T-helper 17 cell (primary cell): ENCODE measurements at regions not wholly inside any gene's neighbourhood (a gene's known extent, or its start where the extent isn't known, plus 50 kb on each side); places are given as distances from the start of the nearest gene placed in this dataset.
"Not testable (repeated sequence)": the region's sequence is repeated elsewhere in the genome, so short reads cannot be mapped to it uniquely, and the experiment has no call there.

ENCODE experiments used
- ATAC-seq: fragments of 150-1000 bp; cut with Tn5 transposase; 2 replicates; pipeline ENCODE4 v1.10.0; 2021; ENCODE audit warnings: mild to moderate bottlenecking, moderate library complexity
- DNase-seq, 3 donors: peaks; one replicate each; pipeline versions ENCODE4 v3.0.0 to v3.0.0-alpha.2; 2020 to 2021
- H3K9me3 ChIP-seq: one replicate; pipeline ENCODE4 v1.7.0; 2013; ENCODE audit warnings: low read length, mild to moderate bottlenecking; ENCODE audit not compliant: control insufficient read depth, poor library complexity, severe bottlenecking
- H3K27ac Mint-ChIP-seq: one replicate; pipeline ENCODE4 v1.8.0; 2022; ENCODE audit warnings: mild to moderate bottlenecking, moderate library complexity, mixed read lengths
- H3K27me3 Mint-ChIP-seq: one replicate; pipeline ENCODE4 v1.8.0; 2022; ENCODE audit warnings: mixed read lengths
- H3K36me3 Mint-ChIP-seq: one replicate; pipeline ENCODE4 v1.8.0; 2022; ENCODE audit warnings: low read depth, mixed read lengths
- H3K4me1 Mint-ChIP-seq: one replicate; pipeline ENCODE4 v1.8.0; 2022; ENCODE audit warnings: mild to moderate bottlenecking, mixed read lengths
- H3K4me3 Mint-ChIP-seq: one replicate; pipeline ENCODE4 v1.8.0; 2022; ENCODE audit warnings: mild to moderate bottlenecking, moderate library complexity, mixed read lengths

DNA sequence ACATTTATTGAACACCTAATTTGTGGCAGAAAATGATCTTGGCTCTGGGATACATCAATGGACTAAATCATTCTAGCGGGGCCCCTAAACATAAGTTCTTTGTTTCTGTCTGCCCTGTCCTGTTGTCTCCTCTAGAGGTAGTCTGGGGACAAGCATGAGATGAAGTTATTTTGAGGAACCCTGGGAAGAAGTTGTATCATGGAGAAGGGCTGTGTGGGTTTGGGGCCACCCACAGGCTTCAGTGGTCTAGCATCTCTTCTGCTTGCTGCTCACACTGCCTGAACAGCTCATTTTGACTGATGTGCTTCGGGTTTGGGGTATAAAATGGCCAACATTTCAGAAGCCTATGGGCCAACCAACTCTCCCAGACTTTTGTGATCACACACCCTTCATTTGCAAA lies 50.3 kb upstream of the OSBPL11 start:
- Mint-ChIP-seq H3K4me1 (peaks cover 3% of the 10 kb centered on the region), H3K27me3 (peaks cover under 1% of the 10 kb centered on the region), H3K4me3 (no peak overlapping the region), H3K27ac (no peak overlapping the region), H3K36me3 (no peaks in the 10 kb centered on the region)
- DNase-seq (no peak), ATAC-seq (no peak)
- no peaks in the 10 kb centered on the region for H3K9me3 ChIP-seq

DNA sequence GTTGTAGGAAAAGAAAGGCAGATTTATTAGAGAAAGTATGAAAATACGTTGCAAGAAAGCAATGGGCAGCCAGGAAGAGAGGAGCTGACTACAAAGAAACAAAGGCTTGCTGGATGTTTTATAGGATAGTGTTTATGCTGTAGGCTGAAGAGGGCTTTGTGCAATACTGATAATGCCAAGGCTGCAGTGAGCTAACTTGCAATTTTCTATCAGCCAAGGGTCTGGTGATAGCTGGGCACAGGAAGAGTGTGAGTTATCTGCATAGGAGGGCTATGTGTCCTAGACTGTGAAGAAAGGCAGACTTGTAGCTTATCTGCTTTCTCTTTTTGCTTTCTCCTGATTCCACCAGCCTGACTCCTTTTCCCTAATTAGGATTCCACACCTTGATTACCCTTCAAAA lies 51.3 kb upstream of the OSBPL11 start:
- Mint-ChIP-seq H3K4me1 (peaks cover 3% of the 10 kb centered on the region), H3K4me3 (no peak overlapping the region), H3K27ac (no peak overlapping the region), H3K27me3 (peaks cover 7% of the 10 kb centered on the region), H3K36me3 (no peaks in the 10 kb centered on the region)
- ATAC-seq (no peak), DNase-seq (no peak)
- H3K9me3 ChIP-seq, result no peaks in the 10 kb centered on the region

DNA sequence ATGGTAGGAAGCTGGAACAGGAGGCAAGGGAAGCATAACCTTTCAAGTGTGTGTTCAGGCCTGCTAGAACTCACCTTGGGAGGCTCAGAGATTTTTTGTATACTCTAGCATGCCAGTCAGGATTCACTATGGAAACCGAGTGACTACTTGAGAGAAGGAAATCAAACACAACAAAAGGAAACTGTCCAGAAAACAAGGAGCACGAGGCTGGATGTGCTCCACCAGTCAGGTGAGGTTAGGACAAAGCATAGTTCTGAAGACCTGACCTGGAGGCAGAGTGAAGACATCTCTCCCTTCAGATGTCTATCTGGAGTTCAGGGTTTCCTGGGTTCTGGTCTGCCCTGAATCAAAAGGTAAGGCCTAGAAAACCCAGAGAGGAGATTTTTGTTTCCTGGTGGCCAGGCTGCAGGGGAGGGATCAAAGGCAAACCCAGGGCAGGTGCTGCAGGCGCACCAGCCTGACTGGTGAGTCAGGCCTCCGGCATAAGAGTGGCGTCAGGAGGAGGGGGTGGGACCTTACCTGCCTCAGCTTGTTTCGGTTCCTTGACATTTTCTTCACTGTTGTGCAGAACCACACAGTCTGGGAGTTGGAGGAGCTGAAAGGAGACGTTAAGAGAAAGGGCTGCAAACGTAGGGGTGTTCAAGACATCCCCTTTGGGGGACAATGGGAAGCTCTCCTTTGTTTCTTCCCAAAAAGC lies 52.2 kb upstream of the OSBPL11 start:
- peak overlapping the region; percentile 43 for H3K27ac Mint-ChIP-seq
- no peaks in the 10 kb centered on the region for H3K36me3 Mint-ChIP-seq
- DNase-seq (no peak), ATAC-seq (no peak)
- H3K9me3 ChIP-seq, result no peaks in the 10 kb centered on the region
- H3K4me3 Mint-ChIP-seq, result no peak overlapping the region
- peaks cover 7% of the 10 kb centered on the region for H3K27me3 Mint-ChIP-seq
- H3K4me1 Mint-ChIP-seq, result no peaks in the 10 kb centered on the region

DNA sequence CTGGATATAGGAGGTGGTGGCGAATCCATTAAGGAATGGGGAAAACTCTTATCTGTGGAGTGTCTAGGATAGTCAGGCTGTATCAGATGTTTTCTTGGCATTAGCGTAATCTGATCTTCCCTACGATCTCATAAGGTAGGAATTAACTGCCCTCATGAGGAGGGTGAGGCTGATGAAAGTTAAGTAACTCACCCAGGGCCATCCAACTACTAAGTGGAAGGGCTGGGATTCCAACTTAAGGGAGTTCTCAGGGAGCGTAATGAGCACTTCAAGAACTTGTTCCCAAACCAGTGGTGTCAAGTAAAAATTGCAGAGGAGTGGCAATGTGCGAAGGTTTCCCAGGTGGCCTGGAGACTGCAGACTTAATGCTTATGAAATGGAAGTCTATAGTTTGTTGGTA lies 55.9 kb upstream of the OSBPL11 start:
- Mint-ChIP-seq H3K27ac (no peak overlapping the region), H3K27me3 (peaks cover 7% of the 10 kb centered on the region), H3K36me3 (no peaks in the 10 kb centered on the region), H3K4me3 (no peak overlapping the region), H3K4me1 (no peaks in the 10 kb centered on the region)
- DNase-seq, result no peak
- no peaks in the 10 kb centered on the region for H3K9me3 ChIP-seq
- ATAC-seq, result no peak

DNA sequence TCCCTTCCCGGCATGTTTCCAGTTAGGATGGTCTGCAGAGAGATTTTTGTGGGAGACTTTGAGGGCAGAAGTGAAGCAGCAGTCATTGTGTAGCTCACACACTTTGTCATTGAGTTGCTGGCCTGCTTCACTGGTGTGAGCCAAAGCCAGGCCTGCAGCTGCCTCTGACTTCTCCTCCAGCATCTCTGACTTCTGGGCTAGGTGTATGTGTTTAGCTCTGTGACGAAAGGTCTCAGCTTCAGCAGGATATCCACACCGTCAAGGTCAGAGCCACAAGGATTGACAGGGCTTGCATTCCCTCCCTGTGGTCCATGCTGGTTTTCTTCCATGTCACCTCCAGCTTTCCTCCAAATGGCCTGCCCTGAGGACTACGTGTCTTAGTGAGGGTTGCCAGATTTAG lies 57.1 kb upstream of the OSBPL11 start:
- H3K4me1 Mint-ChIP-seq, result no peaks in the 10 kb centered on the region

DNA sequence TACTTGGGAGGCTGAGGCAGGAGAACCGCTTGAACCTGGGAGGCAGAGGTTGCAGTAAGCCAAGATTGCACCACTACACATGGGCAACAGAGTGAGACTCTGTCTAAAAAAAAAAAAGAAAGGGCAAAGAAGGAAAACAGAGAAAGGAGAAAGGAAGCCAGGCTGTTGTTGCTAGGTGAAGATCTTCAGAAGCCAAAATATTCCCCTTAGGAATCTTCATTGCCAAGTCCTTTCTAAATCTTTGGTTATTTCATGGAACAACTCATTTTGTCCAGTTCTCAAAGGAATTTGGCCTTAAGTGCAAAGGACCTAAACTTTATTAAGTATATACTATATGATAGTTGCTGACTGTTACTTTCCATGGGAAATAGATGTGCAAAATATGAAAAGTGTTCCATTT lies 59.2 kb upstream of the OSBPL11 start:
- peaks cover 7% of the 10 kb centered on the region for H3K27me3 Mint-ChIP-seq
- H3K4me3 Mint-ChIP-seq, result no peak overlapping the region
- no peaks in the 10 kb centered on the region for H3K9me3 ChIP-seq
- H3K4me1 Mint-ChIP-seq, result no peaks in the 10 kb centered on the region
- no peak for ATAC-seq
- no peaks in the 10 kb centered on the region for H3K36me3 Mint-ChIP-seq
- H3K27ac Mint-ChIP-seq, result no peak overlapping the region
- no peak for DNase-seq

More for the DNA sequence above, 57.1 kb upstream of the OSBPL11 start:
- no peak overlapping the region for H3K27ac Mint-ChIP-seq
- DNase-seq (no peak), ATAC-seq (no peak)
- no peaks in the 10 kb centered on the region for H3K36me3 Mint-ChIP-seq
- no peaks in the 10 kb centered on the region for H3K9me3 ChIP-seq
- no peak overlapping the region for H3K4me3 Mint-ChIP-seq
- H3K27me3 Mint-ChIP-seq, result peaks cover 7% of the 10 kb centered on the region

DNA sequence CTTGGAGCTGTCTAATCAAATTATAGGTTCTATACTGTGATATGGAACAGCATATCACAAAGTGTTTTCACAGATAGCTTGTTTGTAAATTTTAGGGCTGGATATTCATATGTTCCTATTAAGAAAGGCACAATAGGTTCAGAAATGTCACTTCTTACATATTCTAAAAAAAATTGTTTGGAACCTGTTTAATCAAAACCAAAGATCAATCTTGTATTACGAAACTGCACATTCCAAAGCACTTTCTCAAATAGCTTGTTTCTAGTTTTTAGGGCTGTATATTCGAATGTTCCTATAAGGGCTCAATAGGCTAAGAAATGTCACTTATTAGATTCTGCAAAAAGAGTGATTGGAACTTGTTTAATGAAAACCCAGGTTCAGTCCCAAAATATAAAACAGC lies 67.4 kb upstream of the OSBPL11 start:
- DNase-seq, result no peak
- Mint-ChIP-seq H3K27me3 (no peaks in the 10 kb centered on the region), H3K27ac (no peak overlapping the region), H3K4me1 (no peaks in the 10 kb centered on the region), H3K36me3 (no peaks in the 10 kb centered on the region), H3K4me3 (no peak overlapping the region)
- no peak for ATAC-seq
- H3K9me3 ChIP-seq, result no peaks in the 10 kb centered on the region

DNA sequence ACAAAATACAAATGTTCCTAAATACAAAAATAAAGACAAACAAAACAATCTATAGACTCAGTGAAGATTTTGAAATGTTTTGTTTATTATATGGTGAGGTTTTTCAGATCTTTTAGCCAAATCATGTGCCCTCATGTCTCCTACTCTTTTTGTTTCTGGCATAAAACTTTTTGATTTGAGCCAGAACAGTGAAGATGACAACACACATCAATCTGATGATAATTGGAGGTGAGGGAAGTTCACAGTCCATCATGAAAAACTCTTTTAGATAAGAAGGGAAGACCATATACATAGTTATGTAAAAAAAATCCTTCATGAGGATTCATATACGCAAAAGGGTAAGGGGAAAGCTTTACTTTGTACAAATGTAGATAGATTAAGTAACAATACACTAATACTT lies 75.1 kb upstream of the OSBPL11 start:
- no peaks in the 10 kb centered on the region for H3K27me3 Mint-ChIP-seq
- H3K9me3 ChIP-seq, result no peaks in the 10 kb centered on the region
- ATAC-seq (no peak), DNase-seq (no peak)
- H3K4me1 Mint-ChIP-seq, result no peaks in the 10 kb centered on the region
- no peak overlapping the region for H3K4me3 Mint-ChIP-seq
- no peak overlapping the region for H3K27ac Mint-ChIP-seq
- no peaks in the 10 kb centered on the region for H3K36me3 Mint-ChIP-seq

DNA sequence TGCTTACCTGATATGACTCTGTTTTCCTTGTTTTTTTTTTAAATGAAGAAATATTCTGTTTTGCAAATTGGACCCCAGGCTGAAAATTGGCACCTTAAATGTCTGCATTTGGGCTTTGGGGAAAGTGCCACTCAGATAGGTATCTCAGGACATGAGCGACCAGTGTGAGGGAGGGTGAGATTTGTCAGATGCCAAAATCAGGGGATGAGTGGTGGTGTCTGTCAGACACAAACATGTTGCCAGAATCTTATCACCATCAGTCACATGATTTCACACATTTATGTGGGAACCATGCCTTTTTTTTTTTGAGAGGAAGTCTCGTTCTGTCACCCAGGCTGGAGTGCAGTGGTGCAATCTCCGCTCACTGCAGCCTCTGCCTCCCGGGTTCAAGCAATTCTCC lies 75.6 kb upstream of the OSBPL11 start:
- no peaks in the 10 kb centered on the region for H3K9me3 ChIP-seq
- ATAC-seq (no peak), DNase-seq (no peak)
- no peaks in the 10 kb centered on the region for H3K4me1 Mint-ChIP-seq
- no peak overlapping the region for H3K4me3 Mint-ChIP-seq
- H3K36me3 Mint-ChIP-seq, result no peaks in the 10 kb centered on the region
- H3K27me3 Mint-ChIP-seq, result no peaks in the 10 kb centered on the region
- no peak overlapping the region for H3K27ac Mint-ChIP-seq

DNA sequence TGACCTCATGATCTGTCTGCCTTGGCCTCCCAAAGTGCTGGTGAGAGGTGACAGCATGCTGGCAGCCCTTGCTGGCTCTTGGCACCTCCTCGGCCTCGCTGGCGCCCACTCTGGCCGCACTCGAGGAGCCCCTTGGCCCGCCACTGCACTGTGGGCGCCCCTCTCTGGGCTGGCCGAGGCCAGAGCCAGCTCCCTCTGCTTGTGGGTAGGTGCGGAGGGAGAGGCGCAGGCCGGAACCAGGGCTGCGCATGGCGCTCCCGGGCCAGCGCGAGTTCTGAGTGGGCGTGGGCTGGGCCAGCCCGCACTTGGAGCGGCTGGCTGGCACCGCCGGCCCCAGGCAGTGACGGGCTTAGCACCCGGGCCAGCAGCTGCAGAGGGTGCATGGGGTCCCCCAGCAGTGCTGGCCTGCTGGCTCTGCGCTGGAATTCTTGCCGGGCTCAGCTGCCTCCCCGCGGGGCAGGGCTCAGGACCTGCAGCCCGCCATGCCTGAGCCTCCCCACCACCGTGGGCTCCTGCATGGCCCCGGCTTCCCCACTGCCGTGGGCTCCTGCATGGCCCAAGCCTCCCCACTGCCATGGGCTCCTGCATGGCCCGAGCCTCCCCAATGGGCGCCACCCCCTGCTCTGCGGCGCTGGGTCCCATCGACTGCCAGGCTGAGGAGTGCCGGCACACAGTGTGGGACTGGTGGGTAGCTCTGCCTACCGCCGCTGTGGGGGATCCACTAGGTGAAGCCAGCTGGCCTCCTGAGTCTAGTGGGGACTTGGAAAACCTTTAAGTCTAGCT lies 76.4 kb upstream of the OSBPL11 start:
- Mint-ChIP-seq H3K36me3 (no peaks in the 10 kb centered on the region), H3K4me1 (no peaks in the 10 kb centered on the region), H3K27me3 (no peaks in the 10 kb centered on the region), H3K4me3 (no peak overlapping the region), H3K27ac (no peak overlapping the region)
- DNase-seq (no peak), ATAC-seq (no peak)
- no peaks in the 10 kb centered on the region for H3K9me3 ChIP-seq

DNA sequence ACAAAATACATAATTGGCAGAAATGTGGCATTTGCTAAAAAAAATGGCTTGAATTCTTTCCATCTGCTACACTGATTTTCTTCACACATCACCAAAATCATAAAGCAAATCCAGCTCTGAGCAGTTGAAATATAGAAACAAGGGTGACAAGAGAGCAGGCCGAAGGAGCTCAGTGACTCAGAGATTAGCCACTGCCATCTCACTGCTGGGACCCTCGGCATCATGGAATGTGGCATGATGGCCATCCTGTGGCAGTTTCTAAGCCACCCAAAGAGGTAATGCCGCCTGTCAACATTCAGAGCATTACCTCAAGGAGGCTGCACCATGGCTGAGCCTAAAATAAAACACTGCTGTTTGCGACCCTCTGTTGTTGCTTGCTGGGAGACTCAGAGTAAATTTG lies 80.5 kb upstream of the OSBPL11 start:
- ATAC-seq (no peak), DNase-seq (no peak)
- H3K9me3 ChIP-seq, result no peaks in the 10 kb centered on the region
- Mint-ChIP-seq H3K4me3 (no peak overlapping the region), H3K4me1 (no peaks in the 10 kb centered on the region), H3K27ac (no peak overlapping the region), H3K27me3 (no peaks in the 10 kb centered on the region), H3K36me3 (peaks cover 3% of the 10 kb centered on the region)

DNA sequence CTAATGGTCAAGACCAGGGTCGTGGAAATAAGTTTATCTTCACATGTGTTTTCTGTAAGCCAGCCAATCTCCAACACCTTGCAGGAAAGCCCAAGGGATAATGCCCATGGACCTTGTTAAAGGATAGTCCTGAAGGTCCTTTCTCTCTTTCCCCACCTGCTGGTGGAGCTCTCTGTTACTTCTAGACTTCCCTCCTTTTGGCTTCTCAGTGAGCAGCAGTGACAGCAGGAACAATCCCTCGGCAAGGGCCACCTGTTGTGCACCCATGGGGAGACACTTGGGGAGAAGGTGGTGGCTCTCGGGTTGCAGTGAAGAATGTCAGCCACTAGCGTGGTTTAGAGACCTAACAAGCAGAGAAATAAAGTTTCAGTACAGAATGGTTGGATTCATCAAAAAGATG lies 84.0 kb upstream of the OSBPL11 start:
- H3K9me3 ChIP-seq, result no peaks in the 10 kb centered on the region
- Mint-ChIP-seq H3K4me1 (no peaks in the 10 kb centered on the region), H3K27ac (no peak overlapping the region), H3K27me3 (peaks cover 5% of the 10 kb centered on the region), H3K4me3 (no peak overlapping the region), H3K36me3 (peaks cover 3% of the 10 kb centered on the region)
- ATAC-seq, result no peak
- DNase-seq, result no peak

DNA sequence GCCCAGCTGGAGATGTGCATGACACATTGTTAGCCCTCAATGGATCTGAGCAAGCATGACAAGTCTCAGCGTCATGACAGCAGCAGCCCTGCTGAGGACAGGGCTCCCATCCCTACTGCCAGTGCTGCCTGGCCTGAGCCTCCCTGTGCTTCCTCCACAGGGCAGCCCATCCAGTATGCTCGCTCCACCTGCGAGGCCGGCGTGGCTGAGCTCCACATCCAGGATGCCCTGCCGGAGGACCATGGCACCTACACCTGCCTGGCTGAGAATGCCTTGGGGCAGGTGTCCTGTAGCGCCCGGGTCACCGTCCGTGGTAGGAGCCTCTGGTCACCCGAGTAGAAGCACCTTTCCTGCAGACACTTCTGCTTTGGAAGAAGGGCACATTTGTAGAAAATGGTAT lies 85.8 kb upstream of the OSBPL11 start:
- H3K36me3 Mint-ChIP-seq, result peaks cover 3% of the 10 kb centered on the region
- DNase-seq (no peak), ATAC-seq (no peak)
- H3K4me1 Mint-ChIP-seq, result no peaks in the 10 kb centered on the region
- H3K27ac Mint-ChIP-seq, result no peak overlapping the region
- H3K27me3 Mint-ChIP-seq, result peaks cover 12% of the 10 kb centered on the region
- H3K4me3 Mint-ChIP-seq, result no peak overlapping the region
- no peaks in the 10 kb centered on the region for H3K9me3 ChIP-seq

DNA sequence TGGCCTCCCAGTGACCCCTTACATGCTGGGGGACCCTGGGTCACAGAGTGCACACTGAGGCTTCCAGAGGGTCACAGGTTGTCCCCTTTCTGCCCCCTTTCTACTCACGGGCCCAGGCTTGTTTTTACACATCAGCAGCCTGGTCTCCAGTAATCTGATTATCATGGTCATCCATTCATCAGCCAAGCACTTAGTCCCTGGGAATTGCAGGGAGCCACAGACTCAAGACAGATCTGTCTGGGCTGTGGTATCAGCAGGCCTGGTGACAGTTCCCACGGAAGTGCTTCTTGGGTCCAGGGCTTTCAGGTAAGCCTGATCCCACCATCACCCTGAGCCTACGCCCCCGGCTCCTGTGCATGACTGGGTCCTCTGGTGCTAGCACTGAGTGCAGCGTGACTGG lies 86.6 kb upstream of the OSBPL11 start:
- not testable (repeated sequence) for H3K27ac Mint-ChIP-seq, DNase-seq, H3K4me1 Mint-ChIP-seq, H3K4me3 Mint-ChIP-seq, H3K36me3 Mint-ChIP-seq, ATAC-seq, H3K9me3 ChIP-seq
- H3K27me3 Mint-ChIP-seq, result peaks cover 12% of the 10 kb centered on the region
